COLO829 (cell line): ENCODE measurements at regions not wholly inside any gene's neighbourhood (a gene's known extent, or its start where the extent isn't known, plus 50 kb on each side); places are given as distances from the start of the nearest gene placed in this dataset.
"Not testable (repeated sequence)": the region's sequence is repeated elsewhere in the genome, so short reads cannot be mapped to it uniquely, and the experiment has no call there.

Experiments
- DNase-seq: peaks from one replicate; pipeline ENCODE4 v3.0.0; 2012; ENCODE audit warnings: low spot score

DNA sequence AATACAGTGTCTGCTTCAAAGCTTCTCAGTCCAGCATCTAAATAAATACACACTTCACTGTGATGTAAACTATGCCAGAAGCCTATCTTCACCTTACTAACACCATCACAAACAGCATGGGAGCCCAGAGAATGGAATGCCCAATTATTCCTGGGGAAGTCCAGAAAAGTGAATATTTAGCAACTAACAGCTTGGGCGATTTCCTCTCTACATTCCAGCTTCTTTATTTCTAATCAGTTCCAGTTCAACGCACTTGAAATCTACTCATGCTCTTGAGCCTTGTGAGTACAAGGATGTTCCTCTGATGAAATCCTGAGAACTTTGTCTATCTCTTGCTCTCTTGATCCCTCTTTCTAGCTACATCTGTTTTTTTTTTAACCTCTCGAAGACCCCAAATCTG is 100.4 kb upstream of the C9orf72 start:
- DNase-seq: no peak

- no peak for DNase-seq
Measured at GRCh38 chr9:27675354-27675753, 102.1 kb upstream of the C9orf72 start.

DNA sequence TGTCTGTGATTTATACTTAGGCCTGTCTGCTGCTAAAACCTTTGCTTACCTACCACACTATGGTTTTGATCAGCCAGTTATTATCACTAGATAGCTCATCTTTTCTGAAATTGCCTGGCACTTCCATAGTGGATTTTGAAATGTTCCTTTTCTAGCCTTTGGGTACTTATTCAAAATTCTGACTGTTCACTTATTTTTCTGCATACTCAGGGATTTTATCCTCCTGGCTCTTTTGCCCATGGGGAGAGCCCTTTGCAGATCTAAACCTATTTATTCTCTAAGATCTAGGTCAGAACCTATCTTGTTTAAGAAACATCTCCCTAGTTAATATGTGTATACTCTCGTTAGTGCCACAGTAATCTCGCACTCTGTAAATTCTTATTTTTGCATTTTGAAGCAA is 103.5 kb upstream of the C9orf72 start:
- DNase-seq: no peak

DNA sequence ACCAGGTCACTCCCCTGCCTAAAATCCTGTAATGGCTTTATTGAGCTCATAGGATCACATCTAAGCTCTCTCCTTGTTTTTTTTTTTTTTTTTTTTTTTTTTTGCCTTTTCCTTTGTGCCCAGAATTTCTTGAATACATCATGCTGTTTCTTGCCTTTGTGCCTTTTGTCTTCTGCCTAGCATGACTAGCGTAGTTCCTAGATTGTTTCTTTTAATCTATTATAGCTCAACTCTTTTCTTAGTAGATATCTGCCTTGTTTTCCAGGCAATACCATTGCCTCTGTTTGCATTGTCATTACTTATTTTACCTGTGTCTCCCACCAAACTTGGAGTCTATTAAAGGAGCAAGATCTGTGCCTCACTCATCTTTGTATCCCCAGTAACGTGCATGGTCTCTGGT is 106.1 kb upstream of the C9orf72 start:
- no peak for DNase-seq

DNA sequence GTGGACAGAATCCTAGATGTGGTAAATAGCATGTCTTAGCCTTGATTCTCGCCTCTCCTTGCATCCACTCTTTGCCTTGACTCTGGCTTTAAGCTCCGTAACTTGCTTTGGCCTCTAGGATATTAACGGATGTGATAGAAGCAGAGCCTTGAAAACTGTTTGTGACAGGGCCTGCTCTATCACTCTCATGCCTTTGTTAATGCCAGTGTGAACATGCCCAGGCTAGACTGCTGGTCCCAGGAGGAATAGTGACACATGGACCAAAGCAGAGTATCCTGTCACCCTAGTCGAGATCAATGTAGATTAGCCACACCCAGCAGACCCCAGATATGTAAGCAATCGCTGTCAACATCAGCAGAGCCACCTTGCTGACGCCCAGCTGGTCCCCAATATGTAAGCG is 109.9 kb upstream of the C9orf72 start:
- DNase-seq: no peak

- DNase-seq: no peak
Measured at GRCh38 chr9:27688954-27689353, 115.7 kb upstream of the C9orf72 start.

DNA sequence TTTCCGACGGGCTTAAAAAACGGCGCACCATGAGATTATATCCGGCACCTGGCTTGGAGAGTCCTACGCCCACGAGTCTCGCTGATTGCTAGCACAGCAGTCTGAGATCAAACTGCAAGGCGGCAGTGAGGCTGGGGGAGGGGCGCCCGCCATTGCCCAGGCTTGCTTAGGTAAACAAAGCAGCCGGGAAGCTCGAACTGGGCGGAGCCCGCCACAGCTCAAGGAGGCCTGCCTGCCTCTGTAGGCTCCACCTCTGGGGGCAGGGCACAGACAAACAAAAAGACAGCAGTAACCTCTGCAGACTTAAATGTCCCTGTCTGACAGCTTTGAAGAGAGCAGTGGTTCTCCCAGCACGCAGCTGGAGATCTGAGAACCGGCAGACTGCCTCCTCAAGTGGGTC is 117.5 kb upstream of the C9orf72 start:
- not testable (repeated sequence) for DNase-seq

- DNase-seq: no peak
Measured at GRCh38 chr9:27699621-27700020, 126.3 kb upstream of the C9orf72 start.

DNA sequence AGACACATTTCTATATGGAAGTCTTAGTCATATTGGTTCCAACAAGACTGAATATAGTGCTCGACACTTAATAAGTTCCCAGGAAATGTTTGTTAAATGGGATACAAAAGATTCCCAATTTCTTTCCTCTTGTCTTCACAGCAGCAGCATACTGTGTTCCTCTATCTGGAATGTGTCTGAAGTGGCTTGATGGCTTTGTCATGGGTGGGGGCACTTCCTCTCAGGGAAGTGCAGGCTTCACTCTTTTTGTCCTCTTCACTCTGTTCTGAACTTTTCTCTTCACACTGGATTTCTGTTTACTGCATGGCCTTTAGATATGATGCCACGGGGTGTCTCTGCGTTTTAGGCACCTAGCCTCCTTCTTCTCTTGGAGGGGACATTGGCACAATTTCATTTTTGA is 127.7 kb upstream of the C9orf72 start:
- no peak for DNase-seq

GRCh38 chr9:27701587-27701986 is 128.3 kb upstream of the C9orf72 start:
- no peak for DNase-seq

GRCh38 chr9:27703216-27703980 is 130.1 kb upstream of the C9orf72 start:
- DNase-seq: no peak

- no peak for DNase-seq
Measured at GRCh38 chr9:27711241-27711640, 138.0 kb upstream of the C9orf72 start.

DNA sequence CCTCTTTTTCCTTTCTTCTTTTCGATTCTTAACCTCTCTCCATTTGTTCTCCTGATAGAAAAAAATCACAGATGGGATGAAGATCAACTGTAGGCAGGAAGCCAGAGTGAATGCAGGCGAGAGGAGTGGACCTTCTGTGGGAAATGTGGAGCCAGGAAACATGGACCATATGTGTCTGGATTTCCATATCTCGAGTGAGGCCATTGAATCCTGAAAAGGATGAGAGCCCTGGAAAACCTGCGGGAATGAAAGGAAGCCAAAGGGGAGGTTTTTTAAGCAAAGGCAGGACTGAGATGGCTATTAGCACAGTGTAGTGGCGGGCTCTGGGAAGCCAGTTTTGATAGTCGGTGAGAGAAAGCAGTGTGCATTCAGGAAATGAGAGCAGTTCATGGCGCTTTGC is 139.5 kb upstream of the C9orf72 start:
- DNase-seq: no peak

DNA sequence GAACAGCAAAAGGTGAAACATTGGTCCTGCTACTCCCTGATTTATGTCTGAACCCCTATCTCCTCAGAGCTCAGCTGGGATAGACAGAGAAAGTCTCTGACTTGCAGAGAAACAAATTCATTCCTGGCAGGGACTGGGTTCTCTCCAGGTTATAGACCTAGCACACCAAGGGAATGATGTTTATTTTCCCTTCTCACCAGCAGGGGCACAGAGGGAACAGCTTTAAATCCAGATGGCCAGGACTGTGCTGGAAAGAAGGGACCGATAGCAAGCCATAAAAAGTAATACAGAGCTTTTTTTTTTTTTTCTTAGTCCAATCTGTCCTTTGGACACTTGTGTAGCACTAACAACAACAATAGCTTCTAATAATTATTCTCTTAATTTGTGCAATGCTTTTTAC is 141.1 kb upstream of the C9orf72 start:
- no peak for DNase-seq

DNA sequence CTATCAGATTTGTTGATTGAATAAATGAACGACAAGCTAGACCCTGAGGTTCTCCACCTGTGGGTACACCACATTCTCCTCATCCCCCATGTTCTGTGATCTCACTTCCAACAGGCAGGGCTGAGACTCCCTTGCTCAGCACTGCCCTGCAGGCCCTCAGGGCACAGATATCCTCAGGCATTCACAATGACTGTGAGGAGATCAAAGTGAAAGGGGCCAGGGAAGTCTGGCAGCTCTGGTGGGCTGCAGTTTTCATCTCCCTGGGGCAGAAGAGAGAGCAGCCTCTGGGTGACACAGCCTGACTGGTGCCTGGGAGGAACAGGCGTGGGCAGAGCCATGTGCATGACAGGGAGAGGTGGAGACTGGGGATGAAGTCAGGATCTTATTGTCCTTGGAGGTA is 142.4 kb upstream of the C9orf72 start:
- DNase-seq: no peak

DNA sequence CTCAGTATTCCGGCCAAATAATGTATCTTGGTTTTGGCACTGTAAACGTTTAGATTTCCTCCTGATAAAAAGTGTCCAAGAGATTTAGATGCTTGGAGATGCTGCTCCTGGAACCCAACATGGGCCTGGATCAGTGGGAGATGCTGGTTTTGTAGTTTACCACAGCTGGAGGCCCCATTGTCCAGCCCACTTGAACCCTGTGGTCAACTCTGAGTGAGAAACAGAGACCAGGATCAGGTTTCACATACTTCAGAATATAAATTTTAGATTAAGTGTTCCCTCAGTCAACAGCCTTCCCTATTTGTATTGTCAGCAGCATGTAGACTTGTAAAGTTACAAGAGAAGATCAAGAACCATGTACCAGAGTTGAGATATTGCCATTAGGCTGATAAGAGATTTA is 144.7 kb upstream of the C9orf72 start:
- no peak for DNase-seq

DNA sequence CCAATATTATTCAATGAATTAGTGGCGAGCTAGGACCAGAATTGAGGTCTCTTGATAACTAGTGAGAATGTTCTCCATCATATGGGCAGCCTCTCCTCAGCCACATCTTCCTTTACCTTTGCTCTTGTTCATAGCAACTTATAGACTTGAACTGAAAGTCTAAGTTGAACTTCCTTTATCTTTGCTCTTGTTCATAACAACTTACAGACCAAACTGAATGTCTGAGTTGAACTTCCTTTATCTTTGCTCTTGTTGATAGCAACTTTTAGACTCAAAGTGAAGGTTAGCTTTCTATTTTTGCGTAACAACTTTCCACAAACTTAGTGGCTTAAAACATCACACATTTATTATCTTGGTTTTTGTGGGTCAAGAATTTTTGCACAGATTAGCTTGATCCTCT is 146.4 kb upstream of the C9orf72 start:
- no peak for DNase-seq

DNA sequence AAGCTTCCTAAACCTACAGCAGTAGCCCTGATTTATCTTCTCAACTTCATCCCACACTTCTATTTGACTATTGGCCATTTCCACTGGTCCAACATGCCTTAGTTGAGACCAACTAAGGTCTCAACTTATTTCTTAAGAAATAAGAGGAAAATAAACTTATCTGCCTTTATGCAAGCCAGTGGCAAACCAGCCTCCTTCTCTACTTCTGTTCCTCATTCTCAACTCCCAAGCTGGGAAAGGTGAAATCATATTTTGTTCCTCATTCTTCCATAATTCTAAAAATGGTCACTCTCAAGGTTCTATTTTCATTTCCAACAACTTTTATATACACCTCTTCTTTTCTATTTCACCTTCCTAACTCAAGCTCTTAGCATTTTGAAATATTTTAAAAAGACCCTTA is 149.6 kb upstream of the C9orf72 start:
- DNase-seq: no peak

- peak; percentile 12 for DNase-seq
Measured at GRCh38 chr9:27726244-27727081, 153.2 kb upstream of the C9orf72 start.

- no peak for DNase-seq
Measured at GRCh38 chr9:27732494-27732893, 159.2 kb upstream of the C9orf72 start.

DNA sequence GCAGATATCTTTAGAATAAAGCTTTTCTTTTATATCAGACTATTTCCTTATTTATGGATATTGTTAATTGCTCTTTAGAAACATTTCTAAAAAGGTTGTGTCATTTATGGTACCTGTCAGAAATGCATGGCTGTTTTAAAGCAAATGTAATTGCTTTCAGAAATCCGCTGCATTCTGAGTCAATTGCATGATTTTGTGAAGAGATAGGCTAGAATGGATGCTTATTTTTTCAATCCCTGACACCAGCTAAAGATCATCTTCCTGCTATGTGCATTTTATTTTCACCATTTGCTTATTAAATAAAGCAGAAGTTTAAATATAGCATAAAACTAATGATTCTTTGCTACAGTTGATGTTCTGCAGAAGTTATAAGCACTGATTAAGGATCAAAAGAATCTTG is 170.2 kb upstream of the C9orf72 start:
- DNase-seq: no peak

- no peak for DNase-seq
Measured at GRCh38 chr9:27747450-27747849, 174.2 kb upstream of the C9orf72 start.

DNA sequence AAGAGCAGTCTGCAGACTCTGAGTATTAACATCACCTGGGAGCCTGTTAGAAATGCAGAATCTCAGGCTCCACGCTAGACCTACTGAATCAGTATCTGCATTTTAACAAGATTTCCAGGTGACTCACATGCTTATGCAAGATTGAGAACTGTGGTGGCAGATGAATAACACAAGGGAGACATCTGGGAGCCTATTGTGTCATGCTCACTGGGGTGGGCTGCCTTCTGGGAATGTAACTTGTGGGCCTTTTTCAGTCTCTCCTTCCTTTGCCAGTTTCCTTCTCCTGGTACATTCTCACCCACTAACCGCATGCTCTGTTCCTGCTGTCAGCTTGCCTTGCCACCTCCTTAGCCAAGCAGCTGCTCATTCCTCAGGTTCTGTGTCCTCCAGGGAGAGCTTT is 176.6 kb upstream of the C9orf72 start:
- no peak for DNase-seq

- no peak for DNase-seq
Measured at GRCh38 chr9:27750566-27750965, 177.3 kb upstream of the C9orf72 start.
